H9 (cell line): ENCODE measurements at regions not wholly inside any gene's neighbourhood (a gene's known extent, or its start where the extent isn't known, plus 50 kb on each side); places are given as distances from the start of the nearest gene placed in this dataset.

Experiments used
- DNase-seq: peaks from one replicate; pipeline ENCODE4 v3.0.0-alpha.2; 2017
- H2AFZ ChIP-seq: one replicate; pipeline ENCODE4 v1.6.1; 2013; ENCODE audit warnings: mild to moderate bottlenecking, low read length, control low read depth, moderate library complexity
- H2AK5ac ChIP-seq: 2 replicates; pipeline ENCODE4 v1.6.1; 2013; ENCODE audit warnings: low read length, control low read depth, mixed read lengths; ENCODE audit not compliant: insufficient read length
- H2BK120ac ChIP-seq: one replicate; pipeline ENCODE4 v1.6.1; 2013; ENCODE audit warnings: low read depth, mild to moderate bottlenecking, low read length, control low read depth, inconsistent platforms; ENCODE audit not compliant: poor library complexity, severe bottlenecking
- H2BK12ac ChIP-seq: 2 replicates; pipeline ENCODE4 v1.6.1; 2013; ENCODE audit warnings: low read length, control low read depth, mixed read lengths, low read depth; ENCODE audit not compliant: insufficient read length
- H2BK15ac ChIP-seq: 2 replicates; pipeline ENCODE4 v1.6.1; 2013; ENCODE audit warnings: low read depth, low read length, control low read depth
- H2BK20ac ChIP-seq: one replicate; pipeline ENCODE4 v1.6.1; 2013; ENCODE audit warnings: low read depth, mild to moderate bottlenecking, low read length, control low read depth, inconsistent platforms; ENCODE audit not compliant: poor library complexity, severe bottlenecking
- H2BK5ac ChIP-seq: 2 replicates; pipeline ENCODE4 v1.6.1; 2013; ENCODE audit warnings: low read length, control low read depth, mixed read lengths; ENCODE audit not compliant: insufficient read length
- H3K14ac ChIP-seq: 2 replicates; pipeline ENCODE4 v1.6.1; 2013; ENCODE audit warnings: low read length, control low read depth; ENCODE audit not compliant: insufficient read depth
- H3K18ac ChIP-seq: 2 replicates; pipeline ENCODE4 v1.6.1; 2013; ENCODE audit warnings: low read depth, mild to moderate bottlenecking, mixed read lengths, low read length, control low read depth; ENCODE audit not compliant: insufficient read length
- H3K23ac ChIP-seq: 2 replicates; pipeline ENCODE4 v1.6.1; 2013; ENCODE audit warnings: low read length, control low read depth, mixed read lengths, low read depth; ENCODE audit not compliant: insufficient read length
- H3K23me2 ChIP-seq: 2 replicates; pipeline ENCODE4 v1.6.1; 2013; ENCODE audit warnings: low read depth, mild to moderate bottlenecking, mixed read lengths, low read length, control low read depth; ENCODE audit not compliant: insufficient read length, poor library complexity, severe bottlenecking
- H3K27ac ChIP-seq: 2 replicates; pipeline ENCODE4 v1.5.1; 2013; ENCODE audit warnings: low read length, control low read depth, mixed read lengths, low read depth; ENCODE audit not compliant: insufficient read length
- H3K27me3 ChIP-seq: 2 replicates; pipeline ENCODE4 v1.6.1; 2013; ENCODE audit warnings: low read length, control low read depth, inconsistent platforms; ENCODE audit not compliant: insufficient read depth
- H3K4ac ChIP-seq: 2 replicates; pipeline ENCODE4 v1.6.1; 2013; ENCODE audit warnings: low read depth, mild to moderate bottlenecking, control low read depth, inconsistent platforms, low read length, moderate library complexity
- H3K4me1 ChIP-seq: 2 replicates; pipeline ENCODE4 v1.6.1; 2013; ENCODE audit warnings: low read length, control low read depth, inconsistent platforms; ENCODE audit not compliant: insufficient read depth
- H3K4me2 ChIP-seq: 2 replicates; pipeline ENCODE4 v1.6.1; 2013; ENCODE audit warnings: low read length, control low read depth, mixed read lengths; ENCODE audit not compliant: insufficient read length, insufficient read depth
- H3K56ac ChIP-seq: 2 replicates; pipeline ENCODE4 v1.6.1; 2013; ENCODE audit warnings: low read depth, mild to moderate bottlenecking, mixed read lengths, low read length, control low read depth; ENCODE audit not compliant: insufficient read length
- H3K79me1 ChIP-seq: 2 replicates; pipeline ENCODE4 v1.6.1; 2013; ENCODE audit warnings: low read depth, mild to moderate bottlenecking, moderate library complexity, low read length, control low read depth, inconsistent platforms; ENCODE audit not compliant: insufficient read depth, poor library complexity, severe bottlenecking
- H3K79me2 ChIP-seq: 2 replicates; pipeline ENCODE4 v1.6.1; 2013; ENCODE audit warnings: low read length, control low read depth, inconsistent platforms; ENCODE audit not compliant: insufficient read depth
- H3K9ac ChIP-seq: 2 replicates; pipeline ENCODE4 v1.6.1; 2013; ENCODE audit warnings: low read length, control low read depth, mixed read lengths; ENCODE audit not compliant: insufficient read length; ENCODE audit errors: extremely low read depth
- H3K9me3 ChIP-seq: one replicate; pipeline ENCODE4 v1.6.1; 2013; ENCODE audit warnings: low read depth, low read length, inconsistent platforms; ENCODE audit not compliant: control insufficient read depth
- H3T11ph ChIP-seq: one replicate; pipeline ENCODE4 v1.6.1; 2013; ENCODE audit warnings: mild to moderate bottlenecking, low read length, control low read depth, inconsistent platforms
- H4K20me1 ChIP-seq: one replicate; pipeline ENCODE4 v1.6.1; 2013; ENCODE audit not compliant: control insufficient read depth, insufficient read length, insufficient read depth
- H4K5ac ChIP-seq: 2 replicates; pipeline ENCODE4 v1.6.1; 2013; ENCODE audit warnings: low read depth, mild to moderate bottlenecking, mixed read lengths, low read length, control low read depth; ENCODE audit not compliant: insufficient read length
- H4K8ac ChIP-seq: replicated peaks from 2 replicates; pipeline ENCODE4 v1.6.1; 2013; ENCODE audit warnings: low read length, control low read depth, mixed read lengths, low read depth; ENCODE audit not compliant: insufficient read length
- H4K91ac ChIP-seq: 2 replicates; pipeline ENCODE4 v1.6.1; 2013; ENCODE audit warnings: low read depth, mild to moderate bottlenecking, moderate library complexity, mixed read lengths, low read length, control low read depth; ENCODE audit not compliant: insufficient read length
- H3K27ac Mint-ChIP-seq, 3 experiments: 2 replicates in 2 of 3; 3 replicates in 1 of 3; pipeline ENCODE4 v1.8.0; 2020 to 2021; ENCODE audit warnings: mixed read lengths in 3 of 3, mild to moderate bottlenecking in 1 of 3, moderate library complexity in 1 of 3
- H3K27me3 Mint-ChIP-seq: 2 replicates; pipeline ENCODE4 v1.8.0; 2021; ENCODE audit warnings: low read depth, mild to moderate bottlenecking, moderate library complexity, mixed read lengths
- H3K36me3 Mint-ChIP-seq, 3 experiments: 2 replicates in 2 of 3; 3 replicates in 1 of 3; pipeline ENCODE4 v1.8.0; 2020 to 2021; ENCODE audit warnings: low read depth in 3 of 3, mixed read lengths in 3 of 3; ENCODE audit not compliant: insufficient read depth in 1 of 3
- H3K4me1 Mint-ChIP-seq, 2 experiments: 2 replicates each; pipeline ENCODE4 v1.8.0; 2020; ENCODE audit warnings: mixed read lengths in 2 of 2
- H3K4me3 Mint-ChIP-seq, 2 experiments: 2 replicates in 1 of 2; 3 replicates in 1 of 2; pipeline ENCODE4 v1.8.0; 2020 to 2021; ENCODE audit warnings: mild to moderate bottlenecking in 2 of 2, mixed read lengths in 2 of 2, moderate library complexity in 1 of 2
- H3K9me3 Mint-ChIP-seq, 2 experiments: 2 replicates in 1 of 2; 3 replicates in 1 of 2; pipeline ENCODE4 v1.8.0; 2020; ENCODE audit warnings: mild to moderate bottlenecking in 2 of 2, mixed read lengths in 2 of 2, moderate library complexity in 1 of 2
- WGBS: extraction: QIAGEN DNeasy Blood & Tissue Kit; methylation state at CpG from one replicate; pipeline ENCODE4 v1.1.7; 2013; ENCODE audit warnings: missing lambda C conversion rate, low lambda C conversion rate, mixed read lengths; ENCODE audit not compliant: insufficient read length; ENCODE audit errors: extremely low coverage; 5-methylcytosine and 5-hydroxymethylcytosine counted together
- TF ChIP-seq, protein P1 (sequence below): fragments of 200-600 bp; sonication (generic); conservative IDR thresholded peaks from 3 replicates; pipeline ENCODE4 v1.8.0; 2021; ENCODE audit warnings: antibody characterized with exemption, mild to moderate bottlenecking

GRCh38 chr3:146966124-146966523, 361.0 kb upstream of the PLSCR5 start:
- H3T11ph ChIP-seq = no peak overlapping the region
- no peak overlapping the region for H2AFZ ChIP-seq
- H3K4ac ChIP-seq = no peak overlapping the region
- H3K23ac ChIP-seq = no peak overlapping the region
- DNase-seq = no peak
- H3K4me1 ChIP-seq = no peaks in the 10 kb centered on the region
- H4K91ac ChIP-seq = no peak overlapping the region
- H4K5ac ChIP-seq = no peak overlapping the region
- H4K20me1 ChIP-seq = no peaks in the 10 kb centered on the region
- no peak overlapping the region for H3K9ac ChIP-seq
- H3K14ac ChIP-seq = no peak overlapping the region
- H3K9me3 Mint-ChIP-seq = no peaks in the 10 kb centered on the region; a peak in 1 of 5 replicates
- no peaks in the 10 kb centered on the region for H3K79me1 ChIP-seq
- H2BK12ac ChIP-seq = no peak overlapping the region
- H3K27me3 Mint-ChIP-seq = no peaks in the 10 kb centered on the region
- no peak overlapping the region for H2BK5ac ChIP-seq
- H3K27ac ChIP-seq = no peak overlapping the region
- H3K56ac ChIP-seq = no peak overlapping the region
- H4K8ac ChIP-seq = no peak overlapping the region
- H2BK20ac ChIP-seq = no peak overlapping the region
- WGBS = no CpG with 5 or more reads among the region's 3 CpGs
- H3K4me3 Mint-ChIP-seq = no peak overlapping the region
- H3K23me2 ChIP-seq = no peaks in the 10 kb centered on the region
- no peak overlapping the region for H2BK120ac ChIP-seq
- no peaks in the 10 kb centered on the region for H3K27me3 ChIP-seq
- H3K36me3 Mint-ChIP-seq = no peaks in the 10 kb centered on the region
- no peaks in the 10 kb centered on the region for H3K9me3 ChIP-seq
- H3K79me2 ChIP-seq = no peaks in the 10 kb centered on the region
- TF ChIP-seq, protein P1, sequence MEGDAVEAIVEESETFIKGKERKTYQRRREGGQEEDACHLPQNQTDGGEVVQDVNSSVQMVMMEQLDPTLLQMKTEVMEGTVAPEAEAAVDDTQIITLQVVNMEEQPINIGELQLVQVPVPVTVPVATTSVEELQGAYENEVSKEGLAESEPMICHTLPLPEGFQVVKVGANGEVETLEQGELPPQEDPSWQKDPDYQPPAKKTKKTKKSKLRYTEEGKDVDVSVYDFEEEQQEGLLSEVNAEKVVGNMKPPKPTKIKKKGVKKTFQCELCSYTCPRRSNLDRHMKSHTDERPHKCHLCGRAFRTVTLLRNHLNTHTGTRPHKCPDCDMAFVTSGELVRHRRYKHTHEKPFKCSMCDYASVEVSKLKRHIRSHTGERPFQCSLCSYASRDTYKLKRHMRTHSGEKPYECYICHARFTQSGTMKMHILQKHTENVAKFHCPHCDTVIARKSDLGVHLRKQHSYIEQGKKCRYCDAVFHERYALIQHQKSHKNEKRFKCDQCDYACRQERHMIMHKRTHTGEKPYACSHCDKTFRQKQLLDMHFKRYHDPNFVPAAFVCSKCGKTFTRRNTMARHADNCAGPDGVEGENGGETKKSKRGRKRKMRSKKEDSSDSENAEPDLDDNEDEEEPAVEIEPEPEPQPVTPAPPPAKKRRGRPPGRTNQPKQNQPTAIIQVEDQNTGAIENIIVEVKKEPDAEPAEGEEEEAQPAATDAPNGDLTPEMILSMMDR = peak; percentile 46
- H3K18ac ChIP-seq = no peak overlapping the region
- no peak overlapping the region for H3K27ac Mint-ChIP-seq
- no peak overlapping the region for H2BK15ac ChIP-seq
- H2AK5ac ChIP-seq = no peak overlapping the region
- H3K4me2 ChIP-seq = no peak overlapping the region
- H3K4me1 Mint-ChIP-seq = peaks cover 7 to 16% of the 10 kb centered on the region in 2 experiments; a peak in 3 of 4 replicates
